ENCODE measurements at regions not wholly inside any gene's neighbourhood (a gene's known extent, or its start where the extent isn't known, plus 50 kb on each side); places are given as distances from the start of the nearest gene placed in this dataset.
A peak's percentile ranks its signal among the peaks of the same experiment; 100 is the strongest.
"Not testable (repeated sequence)": the region's sequence is repeated elsewhere in the genome, so short reads cannot be mapped to it uniquely, and the experiment has no call there.

- Histone ChIP-seq H3K27me3 (replicated peaks; ENCODE audit: control insufficient read depth, insufficient read depth, low read length, poor library complexity, severe bottlenecking) (no peaks in the 10 kb centered on the region), H3K4me1 (ENCODE audit: control insufficient read depth, insufficient read depth, low read length, poor library complexity, severe bottlenecking) (no peaks in the 10 kb centered on the region), H3K4me3 (ENCODE audit: insufficient read depth, low read depth, low read length, poor library complexity, severe bottlenecking) (no peak overlapping the region), H3K27ac (ENCODE audit: insufficient read depth, low read length, poor library complexity, severe bottlenecking) (no peak overlapping the region), H3K9me3 (ENCODE audit: control insufficient read depth, low read length) (no peaks in the 10 kb centered on the region), H3K36me3 (ENCODE audit: control insufficient read depth, insufficient read depth, low read length) (no peaks in the 10 kb centered on the region)
- no peak for DNase-seq
Observed at GRCh38 chr18:70582981-70583380, 294.1 kb downstream of the SOCS6 start.

GRCh38 chr18:70578480-70578879, 289.6 kb downstream of the SOCS6 start:
- no peak for DNase-seq

GRCh38 chr18:70577023-70577420, 288.2 kb downstream of the SOCS6 start:
- no peak for DNase-seq
- Histone ChIP-seq H3K9me3 (ENCODE audit: control insufficient read depth, low read length) (no peaks in the 10 kb centered on the region), H3K36me3 (ENCODE audit: control insufficient read depth, insufficient read depth, low read length) (no peaks in the 10 kb centered on the region)

More at GRCh38 chr18:70578480-70578879, 289.6 kb downstream of the SOCS6 start:
- no peak overlapping the region for H3K27ac ChIP-seq (ENCODE audit: insufficient read depth, low read length, poor library complexity, severe bottlenecking)
- H3K4me3 ChIP-seq (ENCODE audit: insufficient read depth, low read depth, low read length, poor library complexity, severe bottlenecking), result no peak overlapping the region
- no peaks in the 10 kb centered on the region for H3K9me3 ChIP-seq (ENCODE audit: control insufficient read depth, low read length)
- H3K36me3 ChIP-seq (ENCODE audit: control insufficient read depth, insufficient read depth, low read length), result no peaks in the 10 kb centered on the region
- H3K4me1 ChIP-seq (ENCODE audit: control insufficient read depth, insufficient read depth, low read length, poor library complexity, severe bottlenecking), result no peaks in the 10 kb centered on the region
- H3K27me3 ChIP-seq (replicated peaks; ENCODE audit: control insufficient read depth, insufficient read depth, low read length, poor library complexity, severe bottlenecking), result no peaks in the 10 kb centered on the region

GRCh38 chr18:70576276-70577022, 287.6 kb downstream of the SOCS6 start:
- H3K27me3 ChIP-seq (replicated peaks; ENCODE audit: control insufficient read depth, insufficient read depth, low read length, poor library complexity, severe bottlenecking), result no peaks in the 10 kb centered on the region
- H3K4me1 ChIP-seq (ENCODE audit: control insufficient read depth, insufficient read depth, low read length, poor library complexity, severe bottlenecking), result no peaks in the 10 kb centered on the region
- H3K9me3 ChIP-seq (ENCODE audit: control insufficient read depth, low read length), result no peaks in the 10 kb centered on the region
- H3K27ac ChIP-seq (ENCODE audit: insufficient read depth, low read length, poor library complexity, severe bottlenecking), result no peak overlapping the region
- H3K4me3 ChIP-seq (ENCODE audit: insufficient read depth, low read depth, low read length, poor library complexity, severe bottlenecking), result no peak overlapping the region
- no peaks in the 10 kb centered on the region for H3K36me3 ChIP-seq (ENCODE audit: control insufficient read depth, insufficient read depth, low read length)
- DNase-seq, result no peak

More at GRCh38 chr18:70577023-70577420, 288.2 kb downstream of the SOCS6 start:
- Histone ChIP-seq H3K27me3 (replicated peaks; ENCODE audit: control insufficient read depth, insufficient read depth, low read length, poor library complexity, severe bottlenecking) (no peaks in the 10 kb centered on the region), H3K4me3 (ENCODE audit: insufficient read depth, low read depth, low read length, poor library complexity, severe bottlenecking) (no peak overlapping the region), H3K4me1 (ENCODE audit: control insufficient read depth, insufficient read depth, low read length, poor library complexity, severe bottlenecking) (no peaks in the 10 kb centered on the region), H3K27ac (ENCODE audit: insufficient read depth, low read length, poor library complexity, severe bottlenecking) (no peak overlapping the region)

- H3K27ac ChIP-seq (ENCODE audit: insufficient read depth, low read length, poor library complexity, severe bottlenecking); H3K9me3 ChIP-seq (ENCODE audit: control insufficient read depth, low read length); H3K4me3 ChIP-seq (ENCODE audit: insufficient read depth, low read depth, low read length, poor library complexity, severe bottlenecking); DNase-seq; H3K36me3 ChIP-seq (ENCODE audit: control insufficient read depth, insufficient read depth, low read length); H3K27me3 ChIP-seq (replicated peaks; ENCODE audit: control insufficient read depth, insufficient read depth, low read length, poor library complexity, severe bottlenecking); H3K4me1 ChIP-seq (ENCODE audit: control insufficient read depth, insufficient read depth, low read length, poor library complexity, severe bottlenecking): not testable (repeated sequence)
Observed at GRCh38 chr18:70574951-70575350, 286.1 kb downstream of the SOCS6 start.

- not testable (repeated sequence) for DNase-seq; H3K36me3 ChIP-seq (ENCODE audit: control insufficient read depth, insufficient read depth, low read length); H3K4me3 ChIP-seq (ENCODE audit: insufficient read depth, low read depth, low read length, poor library complexity, severe bottlenecking); H3K27me3 ChIP-seq (replicated peaks; ENCODE audit: control insufficient read depth, insufficient read depth, low read length, poor library complexity, severe bottlenecking); H3K4me1 ChIP-seq (ENCODE audit: control insufficient read depth, insufficient read depth, low read length, poor library complexity, severe bottlenecking); H3K9me3 ChIP-seq (ENCODE audit: control insufficient read depth, low read length); H3K27ac ChIP-seq (ENCODE audit: insufficient read depth, low read length, poor library complexity, severe bottlenecking)
Observed at GRCh38 chr18:70569647-70570046, 280.8 kb downstream of the SOCS6 start.

- no peak overlapping the region for H3K4me3 ChIP-seq (ENCODE audit: insufficient read depth, low read depth, low read length, poor library complexity, severe bottlenecking)
- H3K27me3 ChIP-seq (replicated peaks; ENCODE audit: control insufficient read depth, insufficient read depth, low read length, poor library complexity, severe bottlenecking), result no peaks in the 10 kb centered on the region
- H3K27ac ChIP-seq (ENCODE audit: insufficient read depth, low read length, poor library complexity, severe bottlenecking), result no peak overlapping the region
- DNase-seq, result no peak
- no peaks in the 10 kb centered on the region for H3K36me3 ChIP-seq (ENCODE audit: control insufficient read depth, insufficient read depth, low read length)
- no peaks in the 10 kb centered on the region for H3K9me3 ChIP-seq (ENCODE audit: control insufficient read depth, low read length)
- H3K4me1 ChIP-seq (ENCODE audit: control insufficient read depth, insufficient read depth, low read length, poor library complexity, severe bottlenecking), result no peaks in the 10 kb centered on the region
Observed at GRCh38 chr18:70559446-70559845, 270.6 kb downstream of the SOCS6 start.

- no peaks in the 10 kb centered on the region for H3K4me1 ChIP-seq (ENCODE audit: control insufficient read depth, insufficient read depth, low read length, poor library complexity, severe bottlenecking)
- no peak for DNase-seq
- no peaks in the 10 kb centered on the region for H3K27me3 ChIP-seq (replicated peaks; ENCODE audit: control insufficient read depth, insufficient read depth, low read length, poor library complexity, severe bottlenecking)
- no peaks in the 10 kb centered on the region for H3K36me3 ChIP-seq (ENCODE audit: control insufficient read depth, insufficient read depth, low read length)
- no peak overlapping the region for H3K4me3 ChIP-seq (ENCODE audit: insufficient read depth, low read depth, low read length, poor library complexity, severe bottlenecking)
- H3K9me3 ChIP-seq (ENCODE audit: control insufficient read depth, low read length), result no peaks in the 10 kb centered on the region
- H3K27ac ChIP-seq (ENCODE audit: insufficient read depth, low read length, poor library complexity, severe bottlenecking), result no peak overlapping the region
Observed at GRCh38 chr18:70558371-70558770, 269.5 kb downstream of the SOCS6 start.

- Histone ChIP-seq H3K9me3 (ENCODE audit: control insufficient read depth, low read length) (no peaks in the 10 kb centered on the region), H3K27ac (ENCODE audit: insufficient read depth, low read length, poor library complexity, severe bottlenecking) (no peak overlapping the region), H3K4me3 (ENCODE audit: insufficient read depth, low read depth, low read length, poor library complexity, severe bottlenecking) (no peak overlapping the region), H3K4me1 (ENCODE audit: control insufficient read depth, insufficient read depth, low read length, poor library complexity, severe bottlenecking) (no peaks in the 10 kb centered on the region), H3K27me3 (replicated peaks; ENCODE audit: control insufficient read depth, insufficient read depth, low read length, poor library complexity, severe bottlenecking) (no peaks in the 10 kb centered on the region), H3K36me3 (ENCODE audit: control insufficient read depth, insufficient read depth, low read length) (no peaks in the 10 kb centered on the region)
- no peak for DNase-seq
Observed at GRCh38 chr18:70554854-70555445, 266.1 kb downstream of the SOCS6 start.

- H3K9me3 ChIP-seq (ENCODE audit: control insufficient read depth, low read length), result no peaks in the 10 kb centered on the region
- no peak for DNase-seq
- no peak overlapping the region for H3K4me3 ChIP-seq (ENCODE audit: insufficient read depth, low read depth, low read length, poor library complexity, severe bottlenecking)
- H3K4me1 ChIP-seq (ENCODE audit: control insufficient read depth, insufficient read depth, low read length, poor library complexity, severe bottlenecking), result no peaks in the 10 kb centered on the region
- H3K36me3 ChIP-seq (ENCODE audit: control insufficient read depth, insufficient read depth, low read length), result no peaks in the 10 kb centered on the region
- H3K27me3 ChIP-seq (replicated peaks; ENCODE audit: control insufficient read depth, insufficient read depth, low read length, poor library complexity, severe bottlenecking), result no peaks in the 10 kb centered on the region
- H3K27ac ChIP-seq (ENCODE audit: insufficient read depth, low read length, poor library complexity, severe bottlenecking), result peak overlapping the region; percentile 15
Observed at GRCh38 chr18:70553936-70554260, 265.1 kb downstream of the SOCS6 start.

Measured in effector memory CD4-positive, alpha-beta T cell (primary cell).